ENCODE measurements at regions not wholly inside any gene's neighbourhood (a gene's known extent, or its start where the extent isn't known, plus 50 kb on each side); places are given as distances from the start of the nearest gene placed in this dataset.

DNA sequence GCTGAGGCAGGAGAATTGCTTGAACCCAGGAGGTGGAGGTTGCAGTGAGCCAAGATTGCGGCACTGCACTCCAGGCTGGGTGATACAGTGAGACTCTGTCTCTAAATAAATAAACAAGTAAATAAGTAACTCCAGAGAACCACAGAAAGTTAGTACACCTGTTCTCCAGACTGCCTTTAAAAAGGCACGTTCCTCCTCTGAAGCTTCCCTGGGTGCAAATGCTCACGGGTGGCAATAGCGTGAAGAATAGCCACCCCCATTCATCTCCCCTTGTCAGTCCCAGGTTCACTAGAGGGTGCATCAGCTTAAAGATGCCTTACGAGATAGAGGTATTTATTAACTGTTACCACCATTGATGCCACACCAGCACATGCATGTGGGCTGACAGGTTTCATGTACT is 64.3 kb upstream of the RTN4 start:
- TF ChIP-seq CTCF (IDR thresholded peaks at IDR 0.05) (no peak), POLR2A (IDR thresholded peaks at IDR 0.05) (no peak)

Data from lower leg skin (tissue), 3 donors.